ENCODE measurements at regions not wholly inside any gene's neighbourhood (a gene's known extent, or its start where the extent isn't known, plus 50 kb on each side); places are given as distances from the start of the nearest gene placed in this dataset.
"Not testable (repeated sequence)": the region's sequence is repeated elsewhere in the genome, so short reads cannot be mapped to it uniquely, and the experiment has no call there.

GRCh38 chrX:38943120-38943519 is 141.9 kb downstream of the MID1IP1 start:
- DNase-seq: no peak

GRCh38 chrX:38948046-38948445 is 146.8 kb downstream of the MID1IP1 start:
- DNase-seq: no peak

DNA sequence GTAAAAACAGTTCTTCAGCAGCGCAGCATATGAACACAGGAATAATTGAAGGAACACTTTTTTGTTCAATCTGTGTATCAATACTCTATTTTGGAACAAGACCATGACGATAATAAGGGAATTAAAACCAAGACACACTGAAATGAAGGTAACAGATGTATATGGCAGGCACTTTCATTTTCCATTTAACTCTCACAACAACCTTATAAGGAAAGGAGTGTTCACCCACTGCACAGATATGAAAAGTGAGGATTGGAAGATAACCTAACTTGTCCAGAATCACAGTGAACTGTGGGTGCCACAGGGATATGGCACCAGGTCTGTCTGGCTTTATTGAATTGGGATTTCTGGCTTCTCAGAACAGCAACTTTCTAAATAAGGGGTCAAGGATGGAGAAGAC is 153.3 kb downstream of the MID1IP1 start:
- no peak for DNase-seq

- no peak for DNase-seq
These were observed 158.5 kb downstream of the MID1IP1 start for GRCh38 chrX:38959736-38960135.

- DNase-seq: no peak
These were observed 158.9 kb downstream of the MID1IP1 start for GRCh38 chrX:38960137-38960536.

DNA sequence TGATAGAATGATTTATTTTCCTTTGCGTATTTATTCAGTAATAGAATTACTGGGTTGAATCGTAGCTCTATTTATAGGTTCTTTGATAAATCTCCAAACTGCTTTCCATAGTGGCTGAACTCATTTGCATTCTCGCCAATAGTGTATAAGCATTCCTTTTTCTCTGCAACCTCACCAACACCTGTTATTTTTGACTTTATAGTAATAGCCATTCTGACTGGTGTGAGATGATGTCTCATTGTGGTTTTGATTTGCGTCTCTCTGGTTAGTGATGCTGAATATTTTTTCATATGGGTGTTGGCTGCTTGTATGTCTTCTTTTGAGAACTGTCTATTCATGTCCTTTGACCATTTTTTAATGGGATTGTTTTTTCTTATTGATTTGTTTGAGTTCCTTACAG is 160.7 kb downstream of the MID1IP1 start:
- no peak for DNase-seq

GRCh38 chrX:38963244-38963643 is 162.0 kb downstream of the MID1IP1 start:
- DNase-seq: not testable (repeated sequence)

DNA sequence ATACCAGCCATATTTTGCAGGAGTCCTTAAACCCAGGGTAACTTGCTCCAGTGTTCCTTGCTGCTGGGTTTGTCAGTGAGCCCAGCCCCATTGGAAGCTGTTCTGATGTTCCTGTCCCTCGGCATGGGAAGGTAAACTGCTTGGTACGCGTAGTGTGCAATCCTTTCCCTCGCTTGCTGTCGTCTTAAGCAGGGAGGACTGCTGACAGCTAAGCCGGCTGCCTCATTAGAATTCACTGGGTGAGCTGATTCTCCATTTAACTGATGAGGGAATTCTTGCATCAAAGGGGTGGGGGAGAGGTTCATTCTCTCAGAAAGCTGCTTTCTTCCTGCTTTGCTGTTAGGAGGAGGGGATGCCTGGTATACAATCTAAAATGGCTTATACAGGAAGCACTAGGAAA is 164.6 kb downstream of the MID1IP1 start:
- no peak for DNase-seq

- DNase-seq: no peak
These were observed 167.3 kb downstream of the MID1IP1 start for GRCh38 chrX:38968344-38969216.

DNA sequence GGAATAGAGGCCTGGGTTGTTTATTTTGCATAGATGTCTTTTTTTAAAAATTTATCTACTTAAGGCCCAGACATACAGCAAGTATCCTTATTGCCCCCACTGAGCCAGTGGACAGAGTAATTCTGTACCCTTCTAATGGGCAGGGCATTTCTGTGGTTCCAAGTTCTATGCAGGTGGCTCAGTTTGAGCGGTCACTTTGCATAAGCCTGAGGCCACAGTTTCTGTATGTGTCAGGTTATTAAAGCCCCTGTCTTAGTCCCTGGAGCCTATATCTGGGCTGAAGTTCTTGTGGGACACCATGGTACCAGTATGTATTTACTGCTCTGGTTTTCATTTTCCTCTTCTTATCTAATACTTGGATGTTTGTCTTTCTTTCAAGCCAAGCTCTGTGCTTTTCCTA is 168.8 kb downstream of the MID1IP1 start:
- DNase-seq: no peak

DNA sequence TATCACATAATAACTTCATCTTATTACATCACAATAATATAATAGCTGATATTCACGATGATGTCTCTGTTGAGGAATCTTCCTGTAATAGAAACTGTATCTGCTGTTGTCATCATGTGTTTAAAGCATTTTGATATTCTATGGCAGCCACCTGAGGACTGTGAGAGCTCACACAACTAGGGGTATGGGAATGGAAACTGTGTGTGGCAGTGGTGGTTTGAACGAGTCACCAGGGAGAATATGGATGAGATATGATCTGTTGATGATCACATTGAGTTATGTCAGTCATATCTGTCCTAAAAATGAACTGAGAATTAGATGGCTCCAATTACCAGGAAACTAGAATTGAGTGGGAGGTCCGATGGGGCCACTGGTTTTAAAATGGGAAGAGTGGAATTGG is 169.6 kb downstream of the MID1IP1 start:
- DNase-seq: no peak

DNA sequence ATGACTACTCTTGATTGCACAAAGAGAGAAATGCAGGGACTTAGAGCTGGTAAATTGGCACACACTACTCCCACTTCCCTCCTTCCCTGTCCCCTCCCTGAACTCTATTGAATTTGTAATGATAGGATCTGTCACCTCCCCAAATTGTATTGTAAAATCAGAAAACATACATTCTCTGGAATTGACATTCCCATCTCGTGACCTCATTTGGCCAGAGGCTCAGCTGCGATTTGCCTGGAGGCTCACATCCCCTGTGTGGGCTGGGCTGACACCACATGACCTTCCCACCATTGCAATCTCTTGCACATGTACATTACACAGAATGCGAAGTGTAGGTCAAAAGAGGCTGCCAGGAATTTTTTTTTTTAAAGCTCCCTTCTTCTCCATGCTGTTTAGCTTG is 172.1 kb downstream of the MID1IP1 start:
- no peak for DNase-seq

- DNase-seq: no peak
These were observed 173.3 kb downstream of the MID1IP1 start for GRCh38 chrX:38974542-38974941.

- DNase-seq: no peak
These were observed 174.2 kb downstream of the MID1IP1 start for GRCh38 chrX:38975368-38975942.

- DNase-seq: no peak
These were observed 181.1 kb downstream of the MID1IP1 start for GRCh38 chrX:38982370-38982769.

DNA sequence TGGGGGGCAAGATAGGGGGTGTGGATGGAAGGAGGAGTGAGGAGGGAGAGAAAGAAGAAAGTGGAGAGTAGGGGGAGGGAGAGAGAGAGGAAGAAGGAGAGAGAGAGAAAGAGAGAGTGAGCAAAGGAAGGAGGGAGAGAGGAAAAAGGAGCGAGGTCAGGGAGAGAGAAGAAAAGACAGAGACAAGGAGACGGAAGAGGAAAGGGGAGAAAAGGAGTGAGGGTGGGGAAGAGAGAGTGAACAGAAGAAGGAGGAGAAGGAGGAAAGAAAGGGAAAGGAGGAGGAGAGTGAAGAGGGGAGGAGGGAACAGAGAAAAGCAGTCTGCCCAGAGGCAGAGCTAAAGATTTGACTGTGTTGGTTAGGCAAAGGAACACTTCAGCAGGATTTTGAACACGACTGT is 181.6 kb downstream of the MID1IP1 start:
- DNase-seq: no peak

- peak; percentile 21 for DNase-seq
These were observed 184.1 kb downstream of the MID1IP1 start for GRCh38 chrX:38985375-38985774.

DNA sequence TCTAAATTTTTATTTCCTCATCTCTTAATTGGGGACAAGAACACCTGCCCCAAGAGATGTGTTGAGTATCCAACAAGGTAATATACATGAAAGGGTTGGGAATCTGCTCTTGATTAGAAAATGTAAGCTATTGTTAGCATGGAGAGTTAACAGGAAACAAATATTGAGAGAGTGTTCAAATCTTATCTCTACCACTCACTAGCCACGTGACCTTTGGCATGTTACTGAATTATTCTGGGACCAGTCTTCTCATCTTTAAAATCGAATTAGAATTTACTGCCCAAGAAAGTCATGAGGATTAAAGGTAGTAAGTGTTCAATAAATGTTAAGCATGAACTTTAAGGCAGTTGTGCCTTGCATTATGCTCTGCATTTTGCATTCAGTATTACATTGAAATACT is 184.7 kb downstream of the MID1IP1 start:
- DNase-seq: no peak

DNA sequence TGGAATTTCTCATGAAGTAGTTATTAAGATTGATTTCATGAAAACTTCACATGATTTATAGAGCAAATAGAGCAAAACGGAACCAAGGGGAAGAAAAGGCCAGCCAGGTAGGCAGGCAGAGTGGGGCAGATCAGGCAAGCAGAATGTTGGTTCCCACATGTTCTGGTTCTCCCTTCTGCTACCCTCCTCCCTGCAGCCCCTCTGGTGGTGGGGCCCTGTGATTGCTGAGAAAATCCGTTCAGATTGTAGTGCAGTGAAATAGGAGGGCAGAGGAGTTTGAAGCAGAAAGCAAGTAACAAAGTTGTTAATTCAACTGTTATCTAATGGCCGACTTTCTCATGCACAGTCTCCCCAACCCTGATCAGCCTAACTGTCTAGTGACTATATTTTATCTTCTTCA is 185.3 kb downstream of the MID1IP1 start:
- no peak for DNase-seq

DNA sequence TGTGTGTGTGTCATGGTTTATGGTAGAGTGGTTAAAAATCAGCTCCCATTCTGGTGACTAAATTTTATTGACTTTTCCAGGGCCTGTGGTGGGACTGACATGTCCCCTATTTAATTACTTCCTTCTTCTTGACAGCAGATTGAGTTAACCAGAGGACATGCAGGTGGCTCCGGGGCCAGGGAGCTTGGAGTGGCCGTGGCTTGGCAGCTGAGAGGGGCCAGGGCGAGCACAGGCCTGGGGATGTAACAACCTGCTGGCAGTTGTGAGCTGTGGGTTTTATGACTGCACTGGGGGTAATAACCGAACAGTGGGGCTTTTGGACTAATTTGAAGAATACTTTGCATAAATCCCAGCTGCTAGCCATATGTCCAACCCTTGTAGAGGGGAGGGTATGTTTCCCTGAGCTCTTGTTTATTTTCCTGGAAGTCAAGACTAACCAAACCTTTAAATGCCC is 186.0 kb downstream of the MID1IP1 start:
- no peak for DNase-seq

DNA sequence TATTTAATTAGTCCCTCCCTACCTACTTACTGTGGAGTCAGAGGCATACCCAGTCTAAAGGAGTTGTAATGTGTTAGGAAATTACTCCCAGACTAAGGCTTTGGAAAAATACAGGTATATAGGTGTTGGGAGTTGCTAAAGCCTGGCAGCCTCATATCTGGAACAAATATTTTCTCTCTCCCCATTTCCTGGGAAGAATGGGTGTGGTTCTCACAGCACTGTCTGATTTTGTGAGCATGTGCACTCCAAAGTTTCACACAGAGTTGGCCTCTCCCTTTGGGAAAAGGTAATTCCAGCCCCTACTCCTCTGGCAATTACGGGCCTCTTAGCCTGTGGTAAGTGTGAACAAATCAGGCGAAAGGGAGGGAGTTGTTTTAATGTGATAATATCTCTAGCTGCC is 187.0 kb downstream of the MID1IP1 start:
- no peak for DNase-seq

GRCh38 chrX:38989076-38989475 is 187.8 kb downstream of the MID1IP1 start:
- DNase-seq: no peak

DNA sequence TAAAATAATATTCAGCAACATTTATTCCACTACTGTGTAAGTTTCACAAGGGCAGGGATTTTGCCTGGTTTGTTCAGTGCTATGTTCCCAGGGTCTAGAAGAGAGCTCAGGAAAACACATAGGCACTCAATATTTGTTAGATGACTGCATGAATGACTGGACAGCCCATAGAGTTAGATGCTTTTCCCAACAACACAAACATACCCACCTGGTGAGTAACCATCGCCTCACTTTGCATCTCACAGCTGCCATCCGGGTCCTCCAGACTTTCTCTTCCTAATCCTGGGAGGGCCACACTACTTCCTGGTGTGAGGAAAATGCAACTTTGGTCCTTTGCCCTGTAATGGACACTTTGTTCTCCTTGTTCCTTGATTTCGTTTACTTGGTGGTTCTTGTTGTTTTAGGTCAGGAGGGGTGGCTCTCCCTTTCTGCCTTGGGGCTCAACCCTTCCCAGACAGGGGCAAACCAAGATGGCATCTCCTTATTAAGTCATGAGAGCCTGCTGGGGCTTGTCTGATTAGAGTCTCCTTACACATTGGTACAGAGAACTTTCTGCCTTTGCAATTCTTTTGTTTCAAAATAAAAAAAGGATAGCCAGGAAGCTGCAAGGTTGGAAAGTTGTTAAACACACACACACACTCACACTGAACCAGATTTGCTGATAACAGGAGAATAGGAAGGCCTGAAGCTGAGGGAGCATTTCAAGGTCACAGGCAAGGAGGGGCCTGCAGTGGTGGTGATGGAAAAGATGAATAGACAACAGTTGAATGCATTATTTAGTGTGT is 190.6 kb downstream of the MID1IP1 start:
- DNase-seq: no peak
